Suprapubic skin (tissue), 3 donors: ENCODE measurements at regions not wholly inside any gene's neighbourhood (a gene's known extent, or its start where the extent isn't known, plus 50 kb on each side); places are given as distances from the start of the nearest gene placed in this dataset.

Experiments
- CTCF ChIP-seq, 2 donors: fragments of 200-600 bp in 1 of 2; fragments of 450-650 bp in 1 of 2; sonication (generic) in 1 of 2; IDR thresholded peaks; one replicate each; pipeline ENCODE4 v1.5.1; 2016 to 2019; ENCODE audit warnings: antibody characterized with exemption in 2 of 2, mild to moderate bottlenecking in 1 of 2, moderate library complexity in 1 of 2
- POLR2AphosphoS5 ChIP-seq, 3 donors: sonication (generic); formaldehyde crosslinking; IDR thresholded peaks; one replicate each; pipeline ENCODE4 v1.6.1; 2017; ENCODE audit warnings: antibody characterized with exemption in 3 of 3

- TF ChIP-seq POLR2AphosphoS5 (IDR thresholded peaks at IDR 0.05) = no peak
- no peak for TF ChIP-seq CTCF (IDR thresholded peaks at IDR 0.05)
These were observed 186.0 kb upstream of the FRMPD4 start for GRCh38 chrX:11952176-11952720.
